Astrocyte (in vitro differentiated cells and primary cell): ENCODE measurements at regions not wholly inside any gene's neighbourhood (a gene's known extent, or its start where the extent isn't known, plus 50 kb on each side); places are given as distances from the start of the nearest gene placed in this dataset.

Experiments used
- DNase-seq: peaks from one replicate; pipeline ENCODE4 v3.0.0-alpha.2; 2010; ENCODE audit warnings: low read depth
- FAIRE-seq: peaks from 2 replicates; lab custom pipeline; 2011; peaks lifted over from hg19 to GRCh38; lab: Jason Lieb, UNC
- H2AFZ ChIP-seq: 2 replicates; pipeline ENCODE4 v1.6.0; 2012; ENCODE audit warnings: low read depth, low read length, inconsistent platforms
- H3K27ac ChIP-seq: 2 replicates; pipeline ENCODE4 v1.5.1; 2011; ENCODE audit warnings: low read depth, low read length, inconsistent platforms
- H3K27me3 ChIP-seq: 2 replicates; pipeline ENCODE4 v1.6.0; 2011; ENCODE audit warnings: low read length, inconsistent platforms; ENCODE audit not compliant: insufficient read depth
- H3K36me3 ChIP-seq: 2 replicates; pipeline ENCODE4 v1.5.1; 2011; ENCODE audit warnings: low read length, inconsistent platforms; ENCODE audit not compliant: insufficient read depth
- H3K4me1 ChIP-seq: 2 replicates; pipeline ENCODE4 v1.5.1; 2011; ENCODE audit warnings: low read length, inconsistent platforms; ENCODE audit not compliant: insufficient read depth
- H3K4me2 ChIP-seq: 2 replicates; pipeline ENCODE4 v1.6.0; 2012; ENCODE audit warnings: low read length, inconsistent platforms
- H3K4me3 ChIP-seq: 2 replicates; pipeline ENCODE4 v1.5.1; 2011; ENCODE audit warnings: low read depth, mild to moderate bottlenecking, low read length, inconsistent platforms; ENCODE audit not compliant: insufficient read depth
- H3K79me2 ChIP-seq: 2 replicates; pipeline ENCODE4 v1.6.0; 2012; ENCODE audit warnings: mild to moderate bottlenecking, low read length, inconsistent platforms; ENCODE audit not compliant: insufficient read depth
- H3K9ac ChIP-seq: 2 replicates; pipeline ENCODE4 v1.6.0; 2012; ENCODE audit warnings: mild to moderate bottlenecking, low read length, inconsistent platforms
- H3K9me3 ChIP-seq: 2 replicates; pipeline ENCODE4 v1.5.1; 2012; ENCODE audit warnings: low read depth, mild to moderate bottlenecking, low read length, inconsistent platforms; ENCODE audit not compliant: insufficient read depth
- H4K20me1 ChIP-seq: 2 replicates; pipeline ENCODE4 v1.6.0; 2012; ENCODE audit warnings: low read length, inconsistent platforms; ENCODE audit not compliant: insufficient read depth
- H3K27ac Mint-ChIP-seq: one replicate; pipeline ENCODE4 v1.8.0; 2021; ENCODE audit warnings: mild to moderate bottlenecking, mixed read lengths; ENCODE audit not compliant: unreplicated experiment
- H3K27me3 Mint-ChIP-seq: one replicate; pipeline ENCODE4 v1.8.0; 2021; ENCODE audit warnings: low read depth, mixed read lengths; ENCODE audit not compliant: unreplicated experiment
- H3K36me3 Mint-ChIP-seq: one replicate; pipeline ENCODE4 v1.8.0; 2021; ENCODE audit warnings: low read depth, mixed read lengths; ENCODE audit not compliant: unreplicated experiment
- H3K4me1 Mint-ChIP-seq: one replicate; pipeline ENCODE4 v1.8.0; 2021; ENCODE audit warnings: low read depth, mixed read lengths; ENCODE audit not compliant: unreplicated experiment
- H3K4me3 Mint-ChIP-seq: one replicate; pipeline ENCODE4 v1.8.0; 2021; ENCODE audit warnings: mild to moderate bottlenecking, moderate library complexity, mixed read lengths; ENCODE audit not compliant: unreplicated experiment
- H3K9me3 Mint-ChIP-seq: one replicate; pipeline ENCODE4 v1.8.0; 2021; ENCODE audit warnings: mild to moderate bottlenecking, mixed read lengths; ENCODE audit not compliant: unreplicated experiment
- EZH2 ChIP-seq: IDR thresholded peaks from 2 replicates; pipeline ENCODE4 v1.6.1; 2012; ENCODE audit warnings: mild to moderate bottlenecking, low read length, inconsistent platforms; ENCODE audit not compliant: insufficient read depth
- TF ChIP-seq, protein P1 (sequence below): IDR thresholded peaks from 2 replicates; pipeline ENCODE4 v1.5.1; 2011; ENCODE audit warnings: low read depth, mild to moderate bottlenecking, inconsistent platforms, low read length, moderate library complexity; ENCODE audit not compliant: insufficient read depth

DNA sequence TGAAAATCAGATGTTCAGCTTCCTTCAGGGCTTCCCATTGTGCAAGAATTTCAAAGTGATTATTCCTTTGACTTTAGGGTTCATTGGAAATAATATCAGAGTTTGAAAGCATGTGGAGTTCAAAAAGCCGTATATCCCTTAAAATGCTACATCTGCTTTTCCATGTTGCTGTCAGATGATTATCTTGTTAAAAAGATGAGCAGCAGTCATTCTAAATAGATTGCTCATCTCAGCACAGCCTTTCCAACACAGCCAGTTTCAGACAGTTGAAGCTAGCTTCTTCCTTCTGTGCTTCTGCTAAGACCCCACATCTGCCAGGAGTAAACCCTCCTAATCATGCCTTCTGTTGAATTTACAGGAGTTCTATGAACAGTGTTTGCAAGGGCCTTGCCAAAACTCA lies 204.4 kb upstream of the PTER start:
- Histone ChIP-seq H3K27me3 (no peaks in the 10 kb centered on the region), H3K36me3 (no peaks in the 10 kb centered on the region), H3K4me3 (no peak overlapping the region), H3K4me1 (no peaks in the 10 kb centered on the region), H4K20me1 (no peaks in the 10 kb centered on the region), H3K27ac (no peak overlapping the region), H2AFZ (no peak overlapping the region), H3K9me3 (no peaks in the 10 kb centered on the region), H3K4me2 (no peak overlapping the region), H3K79me2 (no peaks in the 10 kb centered on the region), H3K9ac (no peak overlapping the region)
- no peak for DNase-seq
- H3K36me3 Mint-ChIP-seq, result no peaks in the 10 kb centered on the region
- no peak for TF ChIP-seq EZH2
- TF ChIP-seq, protein P1, sequence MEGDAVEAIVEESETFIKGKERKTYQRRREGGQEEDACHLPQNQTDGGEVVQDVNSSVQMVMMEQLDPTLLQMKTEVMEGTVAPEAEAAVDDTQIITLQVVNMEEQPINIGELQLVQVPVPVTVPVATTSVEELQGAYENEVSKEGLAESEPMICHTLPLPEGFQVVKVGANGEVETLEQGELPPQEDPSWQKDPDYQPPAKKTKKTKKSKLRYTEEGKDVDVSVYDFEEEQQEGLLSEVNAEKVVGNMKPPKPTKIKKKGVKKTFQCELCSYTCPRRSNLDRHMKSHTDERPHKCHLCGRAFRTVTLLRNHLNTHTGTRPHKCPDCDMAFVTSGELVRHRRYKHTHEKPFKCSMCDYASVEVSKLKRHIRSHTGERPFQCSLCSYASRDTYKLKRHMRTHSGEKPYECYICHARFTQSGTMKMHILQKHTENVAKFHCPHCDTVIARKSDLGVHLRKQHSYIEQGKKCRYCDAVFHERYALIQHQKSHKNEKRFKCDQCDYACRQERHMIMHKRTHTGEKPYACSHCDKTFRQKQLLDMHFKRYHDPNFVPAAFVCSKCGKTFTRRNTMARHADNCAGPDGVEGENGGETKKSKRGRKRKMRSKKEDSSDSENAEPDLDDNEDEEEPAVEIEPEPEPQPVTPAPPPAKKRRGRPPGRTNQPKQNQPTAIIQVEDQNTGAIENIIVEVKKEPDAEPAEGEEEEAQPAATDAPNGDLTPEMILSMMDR, result no peak
- no peak overlapping the region for H3K27ac Mint-ChIP-seq
- H3K4me3 Mint-ChIP-seq, result no peak overlapping the region
- peaks cover 3% of the 10 kb centered on the region for H3K9me3 Mint-ChIP-seq
- FAIRE-seq, result no peak
- no peaks in the 10 kb centered on the region for H3K27me3 Mint-ChIP-seq
- no peaks in the 10 kb centered on the region for H3K4me1 Mint-ChIP-seq

- H3K9me3 ChIP-seq, result no peaks in the 10 kb centered on the region
- Mint-ChIP-seq H3K27me3 (no peaks in the 10 kb centered on the region), H3K36me3 (no peaks in the 10 kb centered on the region), H3K4me3 (no peak overlapping the region), H3K27ac (no peak overlapping the region), H3K4me1 (no peaks in the 10 kb centered on the region), H3K9me3 (no peaks in the 10 kb centered on the region)
- no peaks in the 10 kb centered on the region for H3K4me1 ChIP-seq
- H3K79me2 ChIP-seq, result no peaks in the 10 kb centered on the region
- H3K4me3 ChIP-seq, result no peak overlapping the region
- TF ChIP-seq, protein P1, result no peak
- no peak for TF ChIP-seq EZH2
- no peak overlapping the region for H3K4me2 ChIP-seq
- H4K20me1 ChIP-seq, result no peaks in the 10 kb centered on the region
- no peaks in the 10 kb centered on the region for H3K27me3 ChIP-seq
- H3K36me3 ChIP-seq, result no peaks in the 10 kb centered on the region
- H3K9ac ChIP-seq, result no peak overlapping the region
- DNase-seq (no peak), FAIRE-seq (no peak)
- no peak overlapping the region for H3K27ac ChIP-seq
- H2AFZ ChIP-seq, result no peak overlapping the region
Measured at GRCh38 chr10:16234916-16235315, 201.9 kb upstream of the PTER start.

- no peak overlapping the region for H3K4me2 ChIP-seq
- no peak overlapping the region for H3K4me3 Mint-ChIP-seq
Measured at GRCh38 chr10:16242446-16242845, 194.4 kb upstream of the PTER start.

More at GRCh38 chr10:16242446-16242845, 194.4 kb upstream of the PTER start:
- Histone ChIP-seq H3K27me3 (no peaks in the 10 kb centered on the region), H3K9me3 (no peaks in the 10 kb centered on the region), H3K4me3 (no peak overlapping the region), H3K27ac (no peak overlapping the region), H3K9ac (no peak overlapping the region), H2AFZ (no peak overlapping the region), H4K20me1 (no peaks in the 10 kb centered on the region), H3K36me3 (no peaks in the 10 kb centered on the region), H3K4me1 (no peaks in the 10 kb centered on the region), H3K79me2 (no peaks in the 10 kb centered on the region)
- no peak for FAIRE-seq
- TF ChIP-seq, protein P1, result no peak
- no peak for TF ChIP-seq EZH2
- Mint-ChIP-seq H3K4me1 (no peaks in the 10 kb centered on the region), H3K36me3 (no peaks in the 10 kb centered on the region), H3K27ac (no peak overlapping the region), H3K9me3 (no peaks in the 10 kb centered on the region), H3K27me3 (no peaks in the 10 kb centered on the region)
- DNase-seq, result no peak
